GM19395 (cell line): ENCODE measurements at regions not wholly inside any gene's neighbourhood (a gene's known extent, or its start where the extent isn't known, plus 50 kb on each side); places are given as distances from the start of the nearest gene placed in this dataset.
"Not testable (repeated sequence)": the region's sequence is repeated elsewhere in the genome, so short reads cannot be mapped to it uniquely, and the experiment has no call there.

Experiments
- ATAC-seq: cut with Tn5 transposase; IDR thresholded peaks from one replicate; pipeline ENCODE4 v1.9.1; 2021; ENCODE audit warnings: mild to moderate bottlenecking, moderate library complexity; ENCODE audit not compliant: unreplicated experiment

GRCh38 chr12:9413862-9414261 lies 193.9 kb downstream of the KLRB1 start:
- ATAC-seq, result not testable (repeated sequence)

DNA sequence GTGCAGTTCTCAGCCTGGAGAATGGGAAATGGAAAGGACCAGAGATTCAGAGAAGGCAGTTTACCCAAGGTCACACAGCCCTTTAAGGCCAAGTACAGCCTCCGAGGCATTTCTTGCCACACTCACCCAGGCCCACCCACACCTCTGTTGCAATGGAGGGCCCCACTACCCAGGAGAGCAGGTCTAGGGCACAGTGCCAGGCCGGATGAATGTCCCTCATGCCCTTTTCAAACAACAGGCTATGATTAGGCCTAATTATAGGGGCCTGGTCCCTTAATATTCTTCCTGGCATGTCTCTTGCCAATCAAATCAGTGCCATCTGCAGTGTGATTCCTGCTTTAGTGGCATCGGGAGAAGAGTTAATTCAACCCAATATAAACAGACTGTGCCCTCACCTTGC lies 195.3 kb downstream of the KLRB1 start:
- not testable (repeated sequence) for ATAC-seq

- not testable (repeated sequence) for ATAC-seq
These were observed 196.0 kb downstream of the KLRB1 start for GRCh38 chr12:9411616-9412268.

- ATAC-seq, result not testable (repeated sequence)
These were observed 199.2 kb upstream of the PZP start for GRCh38 chr12:9407425-9407748.

DNA sequence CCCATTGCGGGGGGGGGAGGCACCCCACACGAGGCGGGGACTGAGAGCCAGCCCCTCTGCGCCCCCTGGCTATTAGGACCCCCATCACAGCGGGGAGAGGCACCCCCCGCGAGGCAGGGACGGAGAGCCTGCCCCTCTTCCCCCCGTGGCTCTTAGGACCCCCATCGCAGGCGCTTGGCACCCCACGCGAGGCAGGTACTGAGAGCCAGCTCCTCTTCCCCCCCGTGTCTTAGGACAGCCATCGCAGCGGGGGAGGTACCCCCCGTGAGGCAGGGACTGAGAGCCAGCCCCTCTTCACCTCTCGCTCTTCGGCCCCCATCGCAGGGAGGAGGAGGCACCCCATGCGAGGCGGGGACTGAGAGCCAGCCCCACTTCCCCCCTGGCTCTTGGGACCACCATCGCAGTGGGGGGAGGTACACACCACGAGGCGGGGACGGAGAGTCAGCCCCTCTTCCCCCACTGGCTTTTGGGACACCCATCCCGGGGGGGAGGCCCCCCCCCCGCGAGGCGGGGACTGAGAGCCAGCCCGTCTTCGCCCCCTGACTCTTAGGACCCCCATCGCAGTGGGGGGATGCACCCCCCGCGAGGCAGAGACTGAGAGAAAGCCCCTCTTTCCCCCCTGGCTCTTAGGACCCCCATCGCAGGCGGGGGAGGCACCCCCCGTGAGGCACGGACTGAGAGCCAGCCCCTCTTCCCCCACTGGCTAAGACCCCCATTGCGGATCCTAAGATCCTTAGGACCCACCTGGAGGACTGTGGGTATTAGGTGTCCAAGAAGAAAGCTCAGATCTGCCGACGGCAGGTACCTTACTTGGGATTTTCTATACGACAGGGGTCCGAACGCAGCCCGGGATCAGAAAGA lies 198.6 kb upstream of the PZP start:
- ATAC-seq, result no peak

DNA sequence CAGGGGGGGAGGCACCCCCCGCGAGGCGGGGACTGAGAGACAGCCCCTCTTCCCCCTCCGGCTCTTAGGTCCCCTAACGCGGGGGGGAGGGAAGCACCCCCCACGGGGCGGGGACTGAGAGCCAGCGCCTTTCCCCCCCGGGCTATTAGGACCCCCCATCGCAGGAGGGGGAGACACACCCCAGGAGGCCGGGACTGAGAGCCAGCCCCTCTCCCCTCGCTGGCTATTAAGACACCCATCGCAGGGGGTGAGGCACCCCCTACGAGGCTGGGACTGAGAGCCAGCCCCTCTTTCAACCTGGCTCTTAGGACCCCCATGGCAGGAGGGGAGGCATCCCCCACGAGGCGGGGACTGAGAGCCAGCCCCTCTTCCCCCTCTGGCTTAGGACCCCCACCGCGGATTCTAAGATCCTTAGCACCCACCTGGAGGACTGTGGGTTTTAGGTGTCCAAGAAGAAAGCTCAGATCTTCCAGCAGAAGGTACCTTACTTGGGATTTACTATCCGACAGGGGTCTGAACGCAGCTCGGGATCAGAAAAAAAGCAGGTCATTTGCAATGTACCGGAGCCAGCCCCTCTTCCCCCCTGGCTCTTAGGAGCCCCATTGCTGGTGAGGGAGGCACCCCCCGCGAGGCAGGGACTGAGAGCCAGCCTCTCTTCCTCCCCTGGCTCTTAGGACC lies 197.8 kb upstream of the PZP start:
- ATAC-seq, result no peak

GRCh38 chr12:9404469-9405260 lies 196.5 kb upstream of the PZP start:
- no peak for ATAC-seq

DNA sequence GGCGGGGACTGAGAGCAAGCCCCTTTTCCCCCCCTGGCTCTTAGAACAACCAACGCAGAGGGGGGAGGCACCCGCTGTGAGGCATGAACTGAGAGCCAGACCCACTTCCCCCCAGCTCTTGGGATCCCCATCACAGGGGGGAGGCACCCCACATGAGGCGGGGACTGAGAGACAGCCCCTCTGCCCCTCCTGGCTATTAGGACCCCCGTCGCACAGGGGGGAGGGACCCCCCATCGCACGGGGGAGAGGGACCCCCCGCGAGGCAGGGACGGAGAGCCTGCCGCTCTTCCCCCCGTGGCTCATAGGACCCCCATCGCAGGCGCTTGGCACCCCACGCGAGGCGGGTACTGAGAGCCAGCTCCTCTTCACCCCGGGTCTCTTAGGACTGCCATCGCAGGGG lies 195.8 kb upstream of the PZP start:
- no peak for ATAC-seq

DNA sequence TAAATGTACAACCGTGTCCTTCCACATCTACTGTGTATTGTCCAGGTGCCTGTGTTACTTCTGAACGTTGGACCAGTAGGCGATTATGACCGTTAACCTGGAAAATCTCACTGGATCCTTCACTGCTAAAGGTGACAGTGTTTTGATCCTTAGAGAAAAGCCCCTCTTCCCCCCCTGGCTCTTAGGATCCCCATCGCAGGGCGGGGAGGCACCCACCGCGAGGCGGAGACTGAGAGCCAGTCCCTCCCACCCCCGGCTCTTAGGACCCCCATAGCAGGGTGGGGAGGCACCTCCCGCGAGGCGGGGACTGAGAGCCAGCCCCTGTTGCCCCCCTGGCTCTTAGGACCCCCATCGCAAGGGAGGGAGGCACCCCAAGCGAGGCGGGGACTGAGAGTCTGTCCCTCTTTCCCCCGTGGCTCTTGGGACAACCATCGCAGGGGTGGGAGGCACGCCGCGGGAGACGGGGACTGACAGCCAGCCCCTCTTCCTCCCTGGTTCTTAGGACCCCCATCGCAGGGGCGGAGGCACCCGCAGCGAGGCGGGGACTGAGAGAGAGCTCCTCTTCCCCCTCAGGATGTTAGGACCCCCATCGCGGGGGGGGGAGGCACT lies 194.3 kb upstream of the PZP start:
- ATAC-seq, result not testable (repeated sequence)

DNA sequence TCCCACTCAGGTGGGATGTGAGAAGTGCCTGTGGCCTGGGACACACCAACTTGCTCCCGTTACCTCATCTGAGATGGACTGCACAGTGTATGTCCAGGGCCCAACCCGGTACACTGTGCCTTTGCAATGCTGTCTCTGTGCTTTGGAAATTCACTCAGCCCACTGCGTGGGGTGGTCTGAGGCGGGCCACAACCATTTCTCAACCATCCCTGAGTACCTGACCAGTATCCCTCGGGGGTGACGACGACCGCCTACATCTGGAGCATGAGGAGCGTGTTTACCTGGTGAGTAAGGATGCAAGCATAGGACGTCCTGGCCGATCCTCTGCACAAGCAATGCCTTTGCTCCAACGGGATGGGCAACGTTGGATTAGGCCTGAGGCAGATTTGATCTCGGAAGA lies 188.2 kb upstream of the PZP start:
- not testable (repeated sequence) for ATAC-seq

- ATAC-seq, result not testable (repeated sequence)
These were observed 187.0 kb upstream of the PZP start for GRCh38 chr12:9395220-9395619.

DNA sequence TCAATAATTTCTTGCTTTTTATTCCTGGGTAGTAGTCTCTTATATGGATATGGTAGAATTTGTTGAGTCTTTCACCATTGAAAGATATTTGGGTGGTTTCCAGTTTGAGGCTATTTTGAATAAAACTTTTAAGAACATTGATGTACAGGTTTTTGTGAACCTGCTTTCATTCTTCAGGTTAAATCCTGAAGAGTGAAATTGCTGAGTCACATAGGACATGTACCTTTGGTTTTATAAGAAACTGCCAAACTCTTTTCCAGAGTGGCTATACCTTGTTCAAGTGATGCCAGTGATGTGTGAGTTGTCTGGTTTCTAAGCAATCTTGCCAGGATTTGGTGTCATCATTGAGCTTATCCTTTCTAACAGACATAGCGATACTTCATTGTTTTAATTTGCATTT lies 184.6 kb upstream of the PZP start:
- no peak for ATAC-seq

- ATAC-seq, result no peak
These were observed 183.6 kb upstream of the PZP start for GRCh38 chr12:9391815-9392214.

DNA sequence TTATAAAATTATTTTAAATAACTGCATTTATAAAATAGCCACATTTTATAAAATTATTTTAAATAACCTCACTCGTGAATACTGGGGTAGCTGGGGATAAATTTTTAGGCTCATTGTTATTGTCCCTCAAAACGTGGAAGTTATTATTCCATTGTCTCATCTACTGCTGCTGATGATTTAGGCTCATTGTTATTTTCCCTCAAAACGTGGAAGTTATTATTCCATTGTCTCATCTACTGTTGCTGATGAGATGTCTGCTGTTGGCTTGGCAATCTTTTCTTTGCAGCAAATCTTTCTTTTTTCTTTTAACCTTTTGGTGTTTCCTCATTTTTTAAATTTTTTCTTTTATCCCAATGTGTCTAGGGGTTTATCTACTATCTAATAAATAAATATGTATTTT lies 182.6 kb upstream of the PZP start:
- no peak for ATAC-seq

GRCh38 chr12:9389796-9390195 lies 181.6 kb upstream of the PZP start:
- ATAC-seq, result no peak

- no peak for ATAC-seq
These were observed 180.2 kb upstream of the PZP start for GRCh38 chr12:9388379-9388778.

GRCh38 chr12:9387450-9387849 lies 179.3 kb upstream of the PZP start:
- ATAC-seq, result no peak

- no peak for ATAC-seq
These were observed 175.4 kb upstream of the PZP start for GRCh38 chr12:9383585-9383984.

DNA sequence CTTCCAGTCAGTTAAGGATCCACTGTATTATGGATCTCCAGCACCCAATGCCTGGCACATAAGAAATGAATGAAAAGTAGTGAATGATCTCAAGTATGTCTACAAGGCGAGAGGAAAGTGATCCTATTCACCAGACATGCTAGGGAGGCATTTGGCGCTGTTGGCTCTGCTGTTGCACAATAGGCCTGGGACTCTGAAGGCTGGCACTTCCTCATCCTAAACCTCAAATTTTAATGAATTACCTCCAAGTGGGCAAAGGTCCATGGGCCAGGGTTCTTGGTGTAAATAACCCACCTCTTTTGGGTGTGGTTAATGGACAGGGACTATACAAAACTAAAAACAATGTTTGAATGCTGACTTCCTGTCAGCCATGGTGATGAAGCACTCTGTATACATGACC lies 173.4 kb upstream of the PZP start:
- no peak for ATAC-seq

GRCh38 chr12:9380650-9381049 lies 172.5 kb upstream of the PZP start:
- no peak for ATAC-seq
